HL-60/S4 (cell line): ENCODE measurements at regions not wholly inside any gene's neighbourhood (a gene's known extent, or its start where the extent isn't known, plus 50 kb on each side); places are given as distances from the start of the nearest gene placed in this dataset.
"Not testable (repeated sequence)": the region's sequence is repeated elsewhere in the genome, so short reads cannot be mapped to it uniquely, and the experiment has no call there.

ENCODE experiments used
- in situ Hi-C: fragments of 300-500 bp; cut with MboI; formaldehyde crosslinking; loops from 2 replicates; pipeline ENCODE4 v1.14.3; 2022; ENCODE audit warnings: low sequenced_read_pairs

- in situ Hi-C loops = no loop called here
These were observed 205.4 kb upstream of the PTPRD start for GRCh38 chr9:10818206-10818605.

DNA sequence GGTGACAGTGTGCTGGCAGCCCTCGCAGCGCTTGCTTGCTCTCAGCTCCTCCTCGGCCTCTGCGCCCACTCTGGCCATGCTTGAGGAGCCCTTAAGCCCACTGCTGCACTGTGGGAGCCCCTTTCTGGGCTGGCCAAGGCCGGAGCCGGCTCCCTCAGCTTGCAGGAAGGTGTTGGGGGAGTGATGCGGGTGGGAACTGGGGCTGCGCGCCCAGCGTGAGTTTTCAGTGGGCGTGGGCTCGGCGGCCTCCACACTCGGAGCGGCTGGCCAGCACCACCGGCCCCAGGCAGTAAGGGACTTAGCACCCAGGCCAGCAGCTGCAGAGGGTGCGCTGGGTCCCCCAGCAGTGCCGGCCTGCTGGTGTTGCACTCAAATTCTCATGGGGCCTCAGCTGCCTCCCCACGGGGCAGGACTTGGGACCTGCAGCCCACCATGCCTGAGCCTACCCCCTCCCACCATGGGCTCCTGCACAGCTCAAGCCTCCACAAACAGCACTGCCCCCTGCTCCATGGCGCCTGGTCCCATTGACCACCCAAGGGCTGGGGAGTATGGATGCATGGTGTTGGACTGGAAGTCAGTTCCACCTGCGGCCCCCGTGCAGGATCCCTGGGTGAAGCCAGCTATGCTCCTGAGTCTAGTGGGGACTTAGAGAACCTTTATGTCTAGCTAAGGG, 223.1 kb upstream of the PTPRD start:
- in situ Hi-C loops = loop anchor here (25.0 kb wide), 1 partner anchor 99 kb away; no protein-coding TSS in a partner anchor

DNA sequence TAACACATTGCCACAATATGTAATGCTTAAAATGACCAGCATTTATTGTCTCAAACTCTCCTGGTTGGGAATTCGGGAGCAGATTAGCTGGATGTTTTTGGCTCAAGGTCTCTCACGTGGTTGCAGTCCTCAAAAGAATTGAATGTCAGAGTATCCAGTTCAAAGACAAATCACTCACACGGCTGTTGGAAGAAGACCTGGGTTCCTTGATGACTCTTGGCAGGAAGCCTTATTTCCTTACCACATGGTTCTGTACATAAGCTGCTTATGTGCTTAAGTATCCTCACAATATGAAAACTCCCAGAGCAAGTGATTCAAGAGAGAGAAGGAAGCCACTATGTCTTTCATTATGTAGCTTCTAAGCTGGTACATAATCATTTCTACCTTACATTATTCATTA, 230.3 kb upstream of the PTPRD start:
- in situ Hi-C loops = loop anchor here (25.0 kb wide), 1 partner anchor 106 kb away; no protein-coding TSS in a partner anchor

DNA sequence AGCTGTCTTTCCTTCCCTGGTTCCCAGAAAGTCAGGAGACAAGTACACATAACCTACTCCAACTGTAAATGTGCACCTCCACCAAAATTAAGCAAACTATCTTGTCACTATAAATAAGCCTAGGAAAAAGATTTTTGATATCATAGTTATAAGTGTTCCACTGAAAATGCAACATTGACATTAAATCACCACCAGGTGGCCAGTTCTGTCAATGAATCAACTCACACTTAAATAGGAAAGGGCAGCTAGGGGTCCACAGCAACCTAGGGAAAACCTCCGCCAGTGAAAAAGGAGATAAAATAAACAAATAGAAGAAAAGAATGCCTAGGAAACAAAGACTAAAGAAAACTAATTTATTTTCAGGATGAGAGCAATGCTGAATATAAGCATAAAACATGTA, 243.0 kb upstream of the PTPRD start:
- in situ Hi-C loops = no loop called here

DNA sequence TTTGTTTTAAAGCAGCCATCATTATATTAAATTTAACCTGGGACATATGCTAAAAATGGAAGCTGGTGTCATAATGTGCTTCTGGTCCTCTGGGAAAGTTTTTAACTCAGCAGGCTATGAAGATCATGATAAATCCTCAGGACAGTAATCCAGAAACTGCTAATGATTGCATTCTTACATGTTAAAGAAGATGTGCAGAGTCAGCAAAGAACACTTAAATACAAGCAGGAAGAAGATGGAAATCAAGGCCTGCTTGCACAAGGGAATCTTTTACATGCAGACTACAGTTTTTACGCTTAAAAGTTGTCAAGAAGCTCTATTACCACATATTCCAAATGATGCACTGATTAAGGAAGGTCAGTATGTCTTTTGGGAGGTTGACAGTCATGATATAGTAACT, 246.0 kb upstream of the PTPRD start:
- in situ Hi-C loops = no loop called here

DNA sequence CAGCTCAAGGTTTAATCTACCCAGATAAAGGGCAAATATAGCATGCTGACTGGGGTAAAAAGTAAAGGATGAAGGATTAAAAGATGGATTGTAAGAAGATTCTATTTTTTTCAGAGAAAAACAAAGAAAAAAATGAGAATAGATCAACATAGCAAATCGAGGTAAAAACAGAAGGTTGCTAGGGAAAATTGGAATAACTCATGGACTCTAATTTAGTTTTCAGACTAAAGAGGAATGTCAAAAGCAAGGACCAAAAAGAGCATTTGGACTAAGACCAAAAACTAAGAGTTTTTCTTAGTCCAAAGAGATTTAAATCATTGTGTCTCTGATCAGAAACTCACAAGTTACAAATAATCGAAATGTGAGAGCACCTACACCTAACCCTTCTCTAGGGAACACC, 250.7 kb upstream of the PTPRD start:
- in situ Hi-C loops = no loop called here

GRCh38 chr9:10867194-10867593, 254.4 kb upstream of the PTPRD start:
- in situ Hi-C loops = no loop called here

DNA sequence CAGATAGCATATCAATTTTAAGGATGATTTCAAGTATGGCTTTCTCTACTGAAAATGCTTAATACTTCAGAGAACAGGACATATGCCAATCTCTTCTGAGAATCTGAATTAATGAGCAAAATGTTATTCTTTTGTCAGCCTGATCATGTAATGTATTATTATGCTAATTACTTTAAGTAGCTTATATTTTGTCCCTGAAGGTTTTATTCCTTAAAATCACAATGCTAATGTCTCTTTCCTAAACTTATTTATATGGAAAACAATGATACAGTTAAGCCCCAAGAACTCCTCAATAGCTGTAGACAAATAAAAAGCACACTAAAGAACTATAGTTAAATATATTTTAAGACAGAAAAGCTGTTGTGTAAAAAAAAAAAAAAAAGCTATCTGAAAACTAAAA, 256.9 kb upstream of the PTPRD start:
- in situ Hi-C loops = no loop called here

- in situ Hi-C loops = no loop called here
These were observed 261.2 kb upstream of the PTPRD start for GRCh38 chr9:10873999-10874398.

DNA sequence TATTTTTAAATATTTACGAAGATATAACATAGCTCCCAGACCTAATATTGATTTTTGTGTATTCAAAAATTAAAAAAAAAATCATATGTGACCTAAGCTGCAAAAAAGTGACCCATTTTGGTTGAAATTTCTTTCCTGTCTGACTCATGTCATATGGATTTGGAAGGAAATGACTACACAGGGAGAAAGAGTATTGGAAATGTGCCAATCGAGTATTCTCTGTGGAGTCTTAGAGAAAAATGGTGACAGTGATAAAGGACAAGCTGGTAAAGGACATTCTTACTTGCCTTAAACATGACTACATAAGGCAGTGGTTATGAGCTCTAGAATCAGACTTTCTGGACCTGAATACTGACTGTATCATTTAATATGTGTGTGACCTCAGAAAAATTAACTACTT, 262.9 kb upstream of the PTPRD start:
- in situ Hi-C loops = no loop called here

DNA sequence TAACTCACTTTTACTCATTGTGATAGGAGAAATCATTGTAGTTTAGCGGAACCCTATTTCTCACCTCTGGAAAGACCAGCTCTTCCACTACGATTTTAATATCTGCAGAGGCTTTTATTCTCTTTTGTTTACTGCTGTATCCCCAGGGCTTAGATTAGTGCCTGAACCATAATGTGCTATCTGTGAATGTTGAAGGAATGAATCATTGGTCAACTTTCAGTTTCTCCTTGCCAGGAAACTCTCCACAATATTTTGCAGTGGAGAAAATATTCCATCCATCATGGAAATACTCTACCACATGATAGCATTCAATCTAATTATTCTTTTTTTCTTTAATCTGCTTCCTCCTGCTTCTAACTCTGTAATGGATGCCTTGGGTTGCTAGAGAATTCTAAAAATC, 263.5 kb upstream of the PTPRD start:
- in situ Hi-C loops = no loop called here

DNA sequence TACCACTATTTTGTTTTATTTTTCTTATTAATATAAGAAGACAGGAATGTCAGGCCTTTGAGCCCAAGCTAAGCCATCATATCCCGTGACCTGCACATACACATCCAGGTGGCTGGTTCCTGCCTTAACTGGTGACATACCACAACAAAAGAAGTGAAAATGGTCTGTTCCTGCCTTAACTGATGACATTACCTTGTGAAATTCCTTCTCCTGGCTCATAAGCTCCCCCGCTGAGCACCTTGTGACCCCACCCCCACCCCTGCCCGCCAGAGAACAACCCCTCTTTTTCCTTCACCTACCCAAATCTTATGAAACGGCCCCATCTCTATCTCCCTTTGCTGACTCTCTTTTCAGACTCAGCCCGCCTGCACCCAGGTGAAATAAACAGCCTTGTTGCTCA, 277.5 kb upstream of the PTPRD start:
- in situ Hi-C loops = not testable (repeated sequence)

GRCh38 chr9:10899509-10899908, 286.7 kb upstream of the PTPRD start:
- in situ Hi-C loops = no loop called here

- in situ Hi-C loops = no loop called here
These were observed 291.2 kb upstream of the PTPRD start for GRCh38 chr9:10903969-10904368.

DNA sequence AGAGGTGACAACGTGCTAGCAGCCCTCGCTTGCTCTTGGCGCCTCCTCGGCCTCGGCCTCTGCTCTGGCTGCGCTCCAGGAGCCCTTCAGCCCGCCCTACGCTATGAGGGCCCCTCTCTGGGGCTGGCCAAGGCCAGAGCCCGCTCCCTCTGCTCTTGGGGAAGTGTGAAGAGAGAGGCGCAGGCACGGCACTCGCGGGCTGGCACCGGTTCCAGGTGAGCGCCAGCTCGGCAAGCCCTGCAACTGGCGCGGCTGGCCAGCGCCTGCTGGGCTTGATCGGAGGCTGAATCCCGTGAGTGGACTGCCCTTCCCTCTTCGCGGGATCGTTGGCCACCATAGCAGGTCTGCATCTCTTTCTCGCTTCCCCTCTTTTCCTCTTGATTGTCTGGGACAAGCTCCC, 298.0 kb upstream of the PTPRD start:
- in situ Hi-C loops = no loop called here

DNA sequence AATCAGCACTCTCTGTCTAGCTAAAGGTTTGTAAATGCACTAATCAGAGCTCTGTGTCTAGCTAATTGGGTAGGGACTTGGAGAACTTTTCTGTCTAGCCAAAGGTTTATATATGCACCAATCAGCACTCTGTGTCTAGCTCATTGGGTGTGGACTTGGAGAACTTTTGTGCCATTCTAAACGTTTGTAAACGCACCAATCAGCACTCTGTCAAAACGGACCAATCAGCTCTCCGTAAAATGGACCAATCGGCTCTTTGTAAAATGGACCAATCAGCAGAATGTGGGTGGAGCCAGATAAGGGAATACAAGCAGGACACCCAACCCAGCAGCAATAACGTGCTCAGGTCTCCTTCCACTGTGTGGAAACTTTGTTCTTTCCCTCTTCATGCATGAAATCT, 298.6 kb upstream of the PTPRD start:
- in situ Hi-C loops = no loop called here

GRCh38 chr9:10917001-10917400, 304.2 kb upstream of the PTPRD start:
- in situ Hi-C loops = no loop called here

DNA sequence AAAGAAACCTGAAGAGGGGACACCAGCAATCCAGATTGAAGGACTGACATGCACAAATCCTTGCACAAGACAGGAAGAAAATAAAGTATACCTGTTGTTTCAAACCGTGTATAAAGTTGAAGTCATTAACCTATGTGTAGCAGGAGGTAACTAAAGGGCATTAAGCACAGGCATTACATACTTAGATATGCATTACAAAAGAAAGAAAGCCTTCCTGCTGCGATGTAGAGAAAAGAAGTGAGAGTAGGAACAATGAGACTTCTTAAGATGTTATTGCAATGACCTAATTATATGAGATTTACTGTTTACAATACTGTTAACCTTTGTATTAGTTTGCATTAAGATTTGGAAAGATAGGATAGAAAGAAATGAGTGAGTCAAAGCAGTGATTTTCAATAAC, 308.9 kb upstream of the PTPRD start:
- in situ Hi-C loops = no loop called here

DNA sequence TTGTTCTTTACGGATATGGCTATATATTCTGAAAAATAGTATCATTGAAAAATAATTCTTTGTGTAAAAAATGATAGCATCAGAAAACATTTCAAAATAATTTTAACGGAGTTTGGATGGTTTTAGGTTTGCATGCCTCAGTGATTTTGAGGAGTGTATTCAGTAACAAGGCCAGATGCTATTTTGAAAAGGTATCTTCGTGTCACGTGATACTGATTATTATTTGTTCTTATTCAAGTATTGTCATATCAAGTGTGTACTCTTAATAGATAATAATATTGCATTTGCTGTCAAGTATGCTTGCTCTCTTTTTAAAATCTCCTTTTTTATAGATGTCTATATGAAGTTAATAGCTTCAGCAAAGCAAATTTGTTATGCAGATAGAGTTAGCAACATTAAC, 313.1 kb upstream of the PTPRD start:
- in situ Hi-C loops = no loop called here

- in situ Hi-C loops = no loop called here
These were observed 315.6 kb upstream of the PTPRD start for GRCh38 chr9:10928372-10928771.

DNA sequence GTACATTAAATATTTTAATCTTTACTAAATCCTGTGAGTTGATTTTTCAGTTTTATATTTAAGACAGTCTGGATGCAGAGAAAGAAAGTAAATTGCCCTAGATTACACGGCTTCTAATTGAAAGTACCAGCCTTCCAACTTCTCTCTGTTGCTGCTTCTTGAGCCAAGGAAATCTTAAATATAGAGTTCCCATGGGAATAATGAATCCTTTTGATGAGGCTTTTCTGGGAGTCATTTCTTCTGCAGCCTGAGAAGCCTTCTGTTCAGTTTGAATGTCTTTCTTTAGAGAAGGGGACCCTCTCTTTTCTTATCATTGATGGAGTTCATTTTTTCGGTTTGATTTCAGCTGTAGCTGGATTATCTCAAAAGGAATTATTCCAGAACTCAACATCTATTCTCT, 317.3 kb upstream of the PTPRD start:
- in situ Hi-C loops = no loop called here

DNA sequence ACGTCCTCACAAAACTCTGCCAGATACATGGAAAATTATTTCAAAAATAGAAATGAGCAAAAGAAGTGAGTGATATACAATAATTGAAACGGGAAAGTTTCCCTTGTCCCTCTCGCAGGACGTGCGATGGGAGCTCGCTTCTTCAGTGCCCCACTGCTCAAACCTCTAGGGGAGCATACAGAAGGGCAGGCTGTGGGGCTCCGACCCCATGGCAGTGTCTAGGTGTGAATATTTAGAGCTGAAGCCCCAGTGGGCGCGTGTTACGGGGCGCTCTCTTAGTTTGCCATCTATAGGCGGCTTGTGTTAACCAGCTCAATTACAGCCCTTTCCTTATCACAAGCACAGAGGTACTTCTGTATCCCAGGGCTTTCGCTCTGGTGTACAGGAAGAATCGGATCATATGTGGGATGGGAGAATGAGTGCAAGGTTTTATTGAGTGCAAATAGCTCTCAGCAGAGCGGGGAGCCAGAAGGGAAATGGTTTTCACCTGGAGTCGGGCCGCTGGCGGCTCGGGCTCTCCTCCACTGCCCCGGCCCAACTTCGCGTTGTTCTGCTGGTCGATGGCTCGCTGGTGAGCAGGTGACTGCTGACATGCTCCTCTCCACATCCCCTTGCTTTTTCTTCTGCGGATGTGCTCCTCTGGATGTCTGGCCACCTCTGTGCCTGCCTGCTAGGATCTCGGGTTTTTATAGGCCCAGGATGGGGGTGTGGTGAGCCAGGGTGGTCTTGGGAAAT, 334.0 kb upstream of the PTPRD start:
- in situ Hi-C loops = no loop called here

GRCh38 chr9:10957878-10958277, 345.1 kb upstream of the PTPRD start:
- in situ Hi-C loops = no loop called here
